ENCODE measurements at regions not wholly inside any gene's neighbourhood (a gene's known extent, or its start where the extent isn't known, plus 50 kb on each side); places are given as distances from the start of the nearest gene placed in this dataset.
"Not testable (repeated sequence)": the region's sequence is repeated elsewhere in the genome, so short reads cannot be mapped to it uniquely, and the experiment has no call there.

- H3K4me1 Mint-ChIP-seq (ENCODE audit: low read depth): no peaks in the 10 kb centered on the region
- no peaks in the 10 kb centered on the region for H3K27me3 ChIP-seq (ENCODE audit: control insufficient read depth in 1 of 2, insufficient read depth in 2 of 2, low read length in 2 of 2)
- ChIA-PET CTCF (no interaction called here), POLR2A (no interaction called here)
- H3K9me3 ChIP-seq (ENCODE audit: control insufficient read depth in 1 of 2, insufficient read depth in 1 of 2, low read length in 2 of 2): peaks cover 0 to 3% of the 10 kb centered on the region in 2 experiments
- H3K27me3 Mint-ChIP-seq: no peaks in the 10 kb centered on the region
- H3K36me3 ChIP-seq (ENCODE audit: insufficient read depth, low read length): no peaks in the 10 kb centered on the region
- no peaks in the 10 kb centered on the region for H3K36me3 Mint-ChIP-seq (ENCODE audit: low read depth)
- intact Hi-C loops (cut with DNase I, micrococcal nuclease): no loop called here
- no peak overlapping the region for H3K27ac Mint-ChIP-seq
- ATAC-seq (ENCODE audit: poor library complexity) (no peak), DNase-seq (no peak)
- peaks cover 10% of the 10 kb centered on the region for H3K9me3 Mint-ChIP-seq
- H3K4me3 ChIP-seq (ENCODE audit: low read length): no peak overlapping the region
- no peaks in the 10 kb centered on the region for H3K4me1 ChIP-seq (ENCODE audit: insufficient read depth, low read length)
- no peak overlapping the region for H3K4me3 Mint-ChIP-seq
- no peak for TF ChIP-seq CTCF (IDR thresholded peaks at IDR 0.05)
- no peak overlapping the region for H3K27ac ChIP-seq (ENCODE audit: low read depth in 1 of 2, low read length in 2 of 2)
Observed at GRCh38 chr11:109519253-109519652, 97.3 kb downstream of the C11orf87 start.

- peaks cover 7% of the 10 kb centered on the region for H3K9me3 Mint-ChIP-seq
- no peaks in the 10 kb centered on the region for H3K36me3 ChIP-seq (ENCODE audit: insufficient read depth, low read length)
- no peak for TF ChIP-seq CTCF (IDR thresholded peaks at IDR 0.05)
- ChIA-PET CTCF (no interaction called here), POLR2A (no interaction called here)
- H3K4me3 Mint-ChIP-seq: no peak overlapping the region
- no peaks in the 10 kb centered on the region for H3K27me3 ChIP-seq (ENCODE audit: control insufficient read depth in 1 of 2, insufficient read depth in 2 of 2, low read length in 2 of 2)
- no peaks in the 10 kb centered on the region for H3K27me3 Mint-ChIP-seq
- H3K4me3 ChIP-seq (ENCODE audit: low read length): no peak overlapping the region
- H3K36me3 Mint-ChIP-seq (ENCODE audit: low read depth): no peaks in the 10 kb centered on the region
- intact Hi-C loops (cut with DNase I, micrococcal nuclease): no loop called here
- no peak for ATAC-seq (ENCODE audit: poor library complexity)
- H3K9me3 ChIP-seq (ENCODE audit: control insufficient read depth in 1 of 2, insufficient read depth in 1 of 2, low read length in 2 of 2): peaks cover 0 to 9% of the 10 kb centered on the region in 2 experiments
- no peak overlapping the region for H3K27ac Mint-ChIP-seq
- DNase-seq: no peak
- no peaks in the 10 kb centered on the region for H3K4me1 ChIP-seq (ENCODE audit: insufficient read depth, low read length)
- no peak overlapping the region for H3K27ac ChIP-seq (ENCODE audit: low read depth in 1 of 2, low read length in 2 of 2)
- H3K4me1 Mint-ChIP-seq (ENCODE audit: low read depth): no peaks in the 10 kb centered on the region
Observed at GRCh38 chr11:109521571-109522086, 99.6 kb downstream of the C11orf87 start.

GRCh38 chr11:109522116-109522755 lies 100.2 kb downstream of the C11orf87 start:
- Mint-ChIP-seq H3K36me3 (ENCODE audit: low read depth) (no peaks in the 10 kb centered on the region), H3K27me3 (no peaks in the 10 kb centered on the region), H3K9me3 (peaks cover 3% of the 10 kb centered on the region), H3K4me1 (ENCODE audit: low read depth) (no peaks in the 10 kb centered on the region), H3K27ac (no peak overlapping the region), H3K4me3 (no peak overlapping the region)
- no peak for TF ChIP-seq CTCF (IDR thresholded peaks at IDR 0.05)
- Histone ChIP-seq H3K9me3 (ENCODE audit: control insufficient read depth in 1 of 2, insufficient read depth in 1 of 2, low read length in 2 of 2) (peaks cover 0 to 9% of the 10 kb centered on the region in 2 experiments), H3K36me3 (ENCODE audit: insufficient read depth, low read length) (no peaks in the 10 kb centered on the region), H3K27me3 (ENCODE audit: control insufficient read depth in 1 of 2, insufficient read depth in 2 of 2, low read length in 2 of 2) (no peaks in the 10 kb centered on the region), H3K4me1 (ENCODE audit: insufficient read depth, low read length) (no peaks in the 10 kb centered on the region), H3K27ac (ENCODE audit: low read depth in 1 of 2, low read length in 2 of 2) (no peak overlapping the region), H3K4me3 (ENCODE audit: low read length) (no peak overlapping the region)
- no peak for ATAC-seq (ENCODE audit: poor library complexity)
- DNase-seq: no peak
- CTCF ChIA-PET: no interaction called here
- intact Hi-C loops (cut with DNase I, micrococcal nuclease): no loop called here
- POLR2A ChIA-PET: no interaction called here

- H3K36me3 ChIP-seq (ENCODE audit: insufficient read depth, low read length); CTCF ChIA-PET: not testable (repeated sequence)
Observed at GRCh38 chr11:109525636-109526035, 103.6 kb downstream of the C11orf87 start.

More at GRCh38 chr11:109525636-109526035, 103.6 kb downstream of the C11orf87 start:
- POLR2A ChIA-PET; H3K27me3 Mint-ChIP-seq; H3K9me3 ChIP-seq (ENCODE audit: control insufficient read depth in 1 of 2, insufficient read depth in 1 of 2, low read length in 2 of 2); intact Hi-C loops (cut with DNase I, micrococcal nuclease); H3K4me3 ChIP-seq (ENCODE audit: low read length); ATAC-seq (ENCODE audit: poor library complexity); H3K4me1 ChIP-seq (ENCODE audit: insufficient read depth, low read length); H3K9me3 Mint-ChIP-seq; H3K4me3 Mint-ChIP-seq; H3K27me3 ChIP-seq (ENCODE audit: control insufficient read depth in 1 of 2, insufficient read depth in 2 of 2, low read length in 2 of 2); DNase-seq; H3K36me3 Mint-ChIP-seq (ENCODE audit: low read depth); H3K27ac Mint-ChIP-seq; H3K4me1 Mint-ChIP-seq (ENCODE audit: low read depth); H3K27ac ChIP-seq (ENCODE audit: low read depth in 1 of 2, low read length in 2 of 2): not testable (repeated sequence)
